Sigmoid colon (tissue), 4 donors: ENCODE measurements at regions not wholly inside any gene's neighbourhood (a gene's known extent, or its start where the extent isn't known, plus 50 kb on each side); places are given as distances from the start of the nearest gene placed in this dataset.
"Not testable (repeated sequence)": the region's sequence is repeated elsewhere in the genome, so short reads cannot be mapped to it uniquely, and the experiment has no call there.

Experiments
- EP300 ChIP-seq, 4 donors: sonication (generic); formaldehyde crosslinking; IDR thresholded peaks; one replicate each; pipeline ENCODE4 v1.6.1; 2017; ENCODE audit warnings: antibody characterized with exemption in 4 of 4
- POLR2A ChIP-seq, 2 donors: fragments of 450-650 bp; IDR thresholded peaks; one replicate each; pipeline ENCODE4 v1.6.1; 2016; ENCODE audit warnings: antibody characterized with exemption in 2 of 2, mild to moderate bottlenecking in 2 of 2, moderate library complexity in 2 of 2
- POLR2AphosphoS5 ChIP-seq, 4 donors: sonication (generic); formaldehyde crosslinking; IDR thresholded peaks; one replicate each; pipeline ENCODE4 v1.6.1; 2017; ENCODE audit warnings: antibody characterized with exemption in 4 of 4
- TF ChIP-seq, protein P1 (sequence below), 4 experiments: fragments of 450-650 bp in 3 of 4; fragments of 200-600 bp in 1 of 4; IDR thresholded peaks; one replicate each; pipeline ENCODE4 v1.5.1; 2016 to 2019; ENCODE audit warnings: antibody characterized with exemption in 4 of 4, mild to moderate bottlenecking in 3 of 4, moderate library complexity in 2 of 4

DNA sequence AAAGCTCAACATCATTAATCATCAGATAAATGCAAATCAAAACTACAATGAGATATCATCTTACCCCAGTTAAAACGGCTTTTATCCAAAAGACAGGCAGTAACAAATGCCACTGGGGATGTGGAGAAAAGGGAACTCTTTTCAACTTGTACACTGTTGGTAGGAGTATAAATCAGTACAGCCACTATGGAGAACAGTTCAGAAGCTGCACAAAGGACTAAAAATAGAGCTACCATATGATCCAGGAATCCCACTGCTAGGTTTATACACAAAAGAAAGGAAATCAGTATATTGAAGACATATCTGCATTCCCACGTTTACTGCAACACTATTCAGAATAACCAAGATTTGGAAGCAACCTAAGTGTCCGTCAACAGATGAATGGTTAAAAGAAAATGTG, 69.3 kb upstream of the PDHA2 start:
- not testable (repeated sequence) for TF ChIP-seq POLR2AphosphoS5, EP300, POLR2A (IDR thresholded peaks at IDR 0.05)
- TF ChIP-seq, protein P1, sequence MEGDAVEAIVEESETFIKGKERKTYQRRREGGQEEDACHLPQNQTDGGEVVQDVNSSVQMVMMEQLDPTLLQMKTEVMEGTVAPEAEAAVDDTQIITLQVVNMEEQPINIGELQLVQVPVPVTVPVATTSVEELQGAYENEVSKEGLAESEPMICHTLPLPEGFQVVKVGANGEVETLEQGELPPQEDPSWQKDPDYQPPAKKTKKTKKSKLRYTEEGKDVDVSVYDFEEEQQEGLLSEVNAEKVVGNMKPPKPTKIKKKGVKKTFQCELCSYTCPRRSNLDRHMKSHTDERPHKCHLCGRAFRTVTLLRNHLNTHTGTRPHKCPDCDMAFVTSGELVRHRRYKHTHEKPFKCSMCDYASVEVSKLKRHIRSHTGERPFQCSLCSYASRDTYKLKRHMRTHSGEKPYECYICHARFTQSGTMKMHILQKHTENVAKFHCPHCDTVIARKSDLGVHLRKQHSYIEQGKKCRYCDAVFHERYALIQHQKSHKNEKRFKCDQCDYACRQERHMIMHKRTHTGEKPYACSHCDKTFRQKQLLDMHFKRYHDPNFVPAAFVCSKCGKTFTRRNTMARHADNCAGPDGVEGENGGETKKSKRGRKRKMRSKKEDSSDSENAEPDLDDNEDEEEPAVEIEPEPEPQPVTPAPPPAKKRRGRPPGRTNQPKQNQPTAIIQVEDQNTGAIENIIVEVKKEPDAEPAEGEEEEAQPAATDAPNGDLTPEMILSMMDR (IDR thresholded peaks at IDR 0.05): not testable (repeated sequence)
